Fibroblast of peridontal ligament (primary cell): ENCODE measurements at regions not wholly inside any gene's neighbourhood (a gene's known extent, or its start where the extent isn't known, plus 50 kb on each side); places are given as distances from the start of the nearest gene placed in this dataset.
A peak's percentile ranks its signal among the peaks of the same experiment; 100 is the strongest.

Experiments used
- DNase-seq: peaks from one replicate; pipeline ENCODE4 v3.0.0-alpha.2; 2010; ENCODE audit errors: extremely low read depth

GRCh38 chr2:65501074-65501473 lies 68.7 kb upstream of the SPRED2 start:
- DNase-seq, result no peak

- DNase-seq, result no peak
Measured at GRCh38 chr2:65500310-65501040, 68.1 kb upstream of the SPRED2 start.

GRCh38 chr2:65499216-65499615 lies 66.8 kb upstream of the SPRED2 start:
- DNase-seq, result no peak

DNA sequence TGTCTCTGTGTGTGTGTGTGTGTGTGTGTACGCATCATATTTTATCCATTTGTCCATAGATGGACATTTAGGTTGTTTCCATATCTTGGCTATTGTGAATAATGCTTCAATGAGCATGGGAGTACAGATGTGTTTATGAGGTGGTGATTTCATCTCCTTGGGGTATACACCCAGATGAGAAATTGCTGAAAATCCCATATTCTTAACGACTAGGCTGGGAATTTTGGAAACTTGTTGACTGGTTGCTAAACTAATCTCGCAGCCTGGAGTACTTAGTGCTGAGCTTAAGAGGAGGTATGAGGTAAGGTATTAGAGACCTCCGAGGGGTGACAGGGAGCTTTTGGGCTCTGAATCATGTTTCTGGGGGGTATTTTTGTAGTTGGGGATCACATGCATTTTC lies 66.0 kb upstream of the SPRED2 start:
- DNase-seq, result no peak

- DNase-seq, result no peak
Measured at GRCh38 chr2:65495251-65495877, 63.0 kb upstream of the SPRED2 start.

DNA sequence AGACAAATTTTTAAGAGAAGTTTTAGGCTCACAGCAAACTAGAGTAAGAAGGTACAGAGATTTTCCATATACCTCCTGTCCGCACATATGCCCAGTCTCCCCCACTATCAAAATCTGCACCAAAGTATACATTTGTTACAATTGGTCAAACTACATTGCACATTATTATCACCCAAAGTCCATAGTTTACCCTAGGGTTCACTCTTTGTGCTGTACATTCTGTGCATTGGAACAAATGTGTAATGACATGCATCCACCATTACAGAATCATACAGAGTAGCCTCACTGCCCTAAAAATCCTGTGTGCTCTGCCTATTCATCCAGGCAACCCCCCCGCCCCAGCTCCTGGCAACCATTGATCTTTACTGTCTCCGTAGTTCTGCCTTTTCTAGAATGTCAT lies 61.7 kb upstream of the SPRED2 start:
- no peak for DNase-seq

DNA sequence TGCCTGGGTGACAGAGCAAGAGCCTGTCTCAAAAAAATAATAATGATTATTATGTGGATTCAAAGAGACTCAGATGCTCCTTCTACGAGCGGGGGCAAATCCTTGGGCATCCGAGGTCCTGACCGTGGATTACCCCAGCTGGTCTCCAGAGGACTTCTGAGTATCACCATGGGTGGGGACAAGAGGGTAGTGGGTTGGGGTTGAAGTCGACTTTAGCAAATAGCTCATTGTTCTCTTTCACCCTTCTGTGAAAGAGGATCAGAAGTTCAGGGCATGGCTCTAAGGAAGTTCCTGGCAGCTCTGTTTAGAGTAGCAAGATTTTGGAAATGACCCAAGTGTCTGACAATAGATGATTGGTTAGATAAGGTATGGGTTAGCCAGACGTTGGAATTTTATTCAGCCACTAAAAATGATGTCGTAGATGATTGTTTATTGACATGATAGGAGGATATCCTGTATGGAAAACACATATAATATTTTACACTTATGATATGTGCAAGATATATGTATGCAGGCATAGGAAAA lies 59.0 kb upstream of the SPRED2 start:
- peak; percentile 12 for DNase-seq

- DNase-seq, result no peak
Measured at GRCh38 chr2:65490222-65490621, 57.8 kb upstream of the SPRED2 start.

- DNase-seq, result no peak
Measured at GRCh38 chr2:65489269-65489668, 56.9 kb upstream of the SPRED2 start.

DNA sequence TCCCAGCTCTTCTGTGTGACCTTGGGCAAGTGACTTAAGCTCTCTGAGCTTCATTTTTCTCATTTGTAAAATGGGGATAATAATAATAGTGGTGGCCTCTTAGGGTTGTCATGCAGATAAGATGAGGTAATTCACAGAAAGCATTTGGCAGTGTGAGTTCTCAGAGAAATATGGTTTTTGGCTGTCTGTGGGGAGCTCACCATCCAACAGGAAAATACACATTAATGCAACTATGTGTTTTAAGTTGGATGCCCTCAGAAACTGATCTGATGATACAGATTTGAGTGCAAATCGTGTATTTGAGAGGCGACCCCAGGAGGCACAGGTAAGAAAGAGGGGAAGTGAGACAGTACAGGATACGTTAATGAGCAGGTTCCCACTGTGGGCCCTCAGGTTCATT lies 56.1 kb upstream of the SPRED2 start:
- no peak for DNase-seq

DNA sequence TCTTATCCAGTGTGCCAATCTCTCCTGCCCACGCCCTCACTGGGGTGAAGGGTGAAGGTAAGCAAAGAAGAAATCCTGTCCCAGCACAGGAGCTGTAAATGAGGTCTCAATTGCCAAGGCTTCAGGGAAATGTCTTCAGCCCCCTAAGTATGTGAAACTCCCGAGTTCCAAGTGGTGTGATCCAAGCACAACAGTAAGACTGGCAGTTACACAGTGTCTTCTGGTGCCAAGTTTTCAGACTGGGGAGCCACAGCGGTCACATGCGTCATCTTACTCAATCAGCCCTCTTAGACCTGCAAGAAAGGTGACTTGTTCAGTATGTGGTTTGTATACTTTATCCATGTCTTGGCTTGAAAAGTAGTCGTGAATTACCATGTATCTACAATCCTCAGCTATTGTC lies 55.0 kb upstream of the SPRED2 start:
- DNase-seq, result no peak

GRCh38 chr2:65486802-65487201 lies 54.4 kb upstream of the SPRED2 start:
- no peak for DNase-seq

- DNase-seq, result no peak
Measured at GRCh38 chr2:65486282-65486681, 53.9 kb upstream of the SPRED2 start.

- DNase-seq, result no peak
Measured at GRCh38 chr2:65485839-65486238, 53.4 kb upstream of the SPRED2 start.

GRCh38 chr2:65483763-65484162 lies 51.4 kb upstream of the SPRED2 start:
- no peak for DNase-seq

- no peak for DNase-seq
Measured at GRCh38 chr2:65482971-65483370, 50.6 kb upstream of the SPRED2 start.
